ENCODE measurements at regions not wholly inside any gene's neighbourhood (a gene's known extent, or its start where the extent isn't known, plus 50 kb on each side); places are given as distances from the start of the nearest gene placed in this dataset.

GRCh38 chr10:129140921-129141885, 325.8 kb upstream of the MGMT start:
- no peaks in the 10 kb centered on the region; a peak in 1 of 4 replicates for H3K9me3 ChIP-seq (ENCODE audit: control insufficient read depth in 1 of 2, insufficient read depth in 1 of 2, low read depth in 1 of 2, low read length in 2 of 2)
- H3K36me3 ChIP-seq (ENCODE audit: control insufficient read depth in 1 of 2, insufficient read depth in 2 of 2, low read length in 2 of 2) = no peaks in the 10 kb centered on the region
- H3K9me2 ChIP-seq (ENCODE audit: insufficient read depth) = no peaks in the 10 kb centered on the region
- no peak for DNase-seq (ENCODE audit: low read depth, low spot score)
- BruUV-seq (replicated peaks) = no TSS peak
- no peak overlapping the region for H3K4me3 ChIP-seq (replicated peaks in 1 of 2; ENCODE audit: low read depth in 1 of 2, low read length in 2 of 2)
- H4K20me1 ChIP-seq (ENCODE audit: insufficient read depth) = no peaks in the 10 kb centered on the region
- ATAC-seq = no peak
- POLR2A ChIA-PET = no interaction called here
- no peaks in the 10 kb centered on the region for H3K79me2 ChIP-seq (ENCODE audit: insufficient read depth, low read length)
- no peak overlapping the region for H2AFZ ChIP-seq (ENCODE audit: low read depth, low read length, poor library complexity, severe bottlenecking)
- no peak overlapping the region for H3K4me2 ChIP-seq (ENCODE audit: low read length)
- CTCF ChIA-PET = no interaction called here
- RAD21 ChIA-PET (ENCODE audit: low non-redundant PET in 1 of 2, low total read pairs in 2 of 2, uncharacterized antibody in 2 of 2, unreplicated experiment in 2 of 2) = no interaction called here
- no peaks in the 10 kb centered on the region for H3K4me1 ChIP-seq (ENCODE audit: control insufficient read depth in 1 of 2, insufficient read depth in 2 of 2, low read length in 2 of 2)
- no peak overlapping the region for H3K27ac ChIP-seq (ENCODE audit: low read depth, low read length)
- intact Hi-C loops (cut with micrococcal nuclease) = no loop called here
- H3K9ac ChIP-seq (ENCODE audit: low read length) = no peak overlapping the region
- H3K27me3 ChIP-seq (ENCODE audit: insufficient read depth, low read length) = no peaks in the 10 kb centered on the region
- TF ChIP-seq YY1 (IDR thresholded peaks at IDR 0.05; ENCODE audit: extremely low read depth, insufficient replicate concordance, low read depth, low read length) (no peak), CEBPB (IDR thresholded peaks at IDR 0.05; ENCODE audit: low read depth) (no peak), ZBTB33 (IDR thresholded peaks at IDR 0.05; ENCODE audit: extremely low read depth, insufficient replicate concordance, low read length) (no peak), CTCF (IDR thresholded peaks at IDR 0.05 in 2 of 3, conservative IDR thresholded peaks at IDR 0.05 in 1 of 3; ENCODE audit: borderline replicate concordance in 1 of 3, insufficient read depth in 1 of 3, low read depth in 2 of 3, low read length in 2 of 3) (no peak), ATF3 (IDR thresholded peaks at IDR 0.05) (no peak), SRF (IDR thresholded peaks at IDR 0.05; ENCODE audit: low read depth) (no peak), REST (IDR thresholded peaks at IDR 0.05; ENCODE audit: low read depth) (no peak)
